DMS153 treated with DMSO at 0.1 percent for 48 hours (cell line): ENCODE measurements at regions not wholly inside any gene's neighbourhood (a gene's known extent, or its start where the extent isn't known, plus 50 kb on each side); places are given as distances from the start of the nearest gene placed in this dataset.

ENCODE experiments used
- DNase-seq: peaks from one replicate; lab custom pipeline; 2025; ENCODE audit not compliant: unreplicated experiment; lab: John Stamatoyannopoulos, UW

- no peak for DNase-seq
These were observed 158.5 kb upstream of the SHISA6 start for GRCh38 chr17:11082559-11082958.

DNA sequence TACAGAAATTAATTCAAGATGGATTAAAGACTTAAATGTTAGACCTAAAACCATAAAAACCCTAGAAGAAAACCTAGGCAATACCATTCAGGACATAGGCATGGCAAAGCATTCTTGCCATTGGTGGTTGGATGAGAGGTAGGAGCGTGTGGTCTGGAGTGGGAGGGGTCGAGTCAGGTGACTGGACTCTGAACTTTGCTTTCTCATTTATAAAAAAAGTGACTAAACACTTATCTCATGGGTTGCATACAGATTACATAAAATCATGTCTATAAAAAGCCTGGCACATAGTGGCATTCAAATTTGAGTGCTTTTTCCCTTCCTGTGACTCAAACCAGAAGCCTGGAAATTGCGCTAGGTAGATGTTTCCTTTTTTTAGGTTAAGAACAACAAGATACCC, 159.7 kb upstream of the SHISA6 start:
- DNase-seq: no peak

GRCh38 chr17:11077673-11078072, 163.3 kb upstream of the SHISA6 start:
- no peak for DNase-seq

GRCh38 chr17:11074451-11074850, 166.6 kb upstream of the SHISA6 start:
- no peak for DNase-seq

DNA sequence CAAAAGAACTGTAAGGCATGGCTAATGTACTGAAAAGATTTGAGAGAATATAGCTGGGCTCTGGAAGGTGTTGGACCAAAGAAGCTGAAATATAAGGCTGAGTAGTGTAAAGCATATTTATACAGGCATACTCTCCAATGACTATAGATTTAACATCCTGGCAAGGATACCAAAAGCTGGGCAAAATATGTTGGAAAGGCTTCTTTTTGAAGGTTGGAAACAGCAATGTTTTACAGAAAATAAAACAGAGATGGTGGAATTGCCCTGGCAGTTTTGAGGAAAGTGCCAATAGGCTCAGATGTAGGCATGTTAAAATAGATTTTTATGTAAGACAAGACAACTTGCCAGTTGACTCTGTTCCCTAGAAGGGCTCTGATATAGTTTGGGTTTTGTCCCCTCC, 184.1 kb upstream of the SHISA6 start:
- DNase-seq: no peak

DNA sequence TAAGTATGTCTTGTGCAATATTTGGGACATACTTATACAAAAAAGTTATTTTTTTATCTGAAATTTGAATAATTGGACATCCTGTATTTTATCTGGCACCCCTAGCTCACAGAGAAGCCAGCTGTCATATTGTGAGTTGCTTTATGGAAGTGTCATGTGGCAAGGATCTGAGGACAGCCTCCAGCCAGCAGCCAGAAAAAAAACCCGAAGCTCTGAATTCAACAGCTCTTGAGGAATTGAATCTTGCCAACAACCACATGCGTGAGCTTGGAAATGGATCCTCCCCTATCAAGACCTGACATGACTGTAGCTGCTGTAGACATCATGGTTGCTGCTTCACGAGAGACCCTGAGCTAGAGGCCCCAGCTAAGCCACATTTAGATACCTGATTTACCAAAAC, 187.2 kb upstream of the SHISA6 start:
- no peak for DNase-seq

- DNase-seq: no peak
These were observed 191.5 kb upstream of the SHISA6 start for GRCh38 chr17:11049539-11049938.

DNA sequence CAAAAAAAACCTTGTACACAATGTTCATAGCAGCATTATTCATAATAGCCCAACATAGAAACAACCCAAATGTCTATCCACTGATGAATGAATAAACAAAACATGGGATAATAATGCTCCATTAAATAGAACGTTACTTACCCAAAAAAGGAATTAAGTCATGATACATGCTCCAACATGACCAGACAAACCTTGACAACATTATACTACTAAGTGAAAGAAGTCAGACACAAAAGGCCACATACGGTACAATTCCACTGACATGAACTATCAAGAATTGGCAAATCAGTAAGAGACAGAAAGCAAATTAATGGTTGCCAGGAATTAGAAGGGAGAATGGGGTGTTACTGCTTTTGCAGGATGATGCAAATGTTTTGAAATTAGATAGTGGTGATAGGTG, 193.8 kb upstream of the SHISA6 start:
- no peak for DNase-seq

DNA sequence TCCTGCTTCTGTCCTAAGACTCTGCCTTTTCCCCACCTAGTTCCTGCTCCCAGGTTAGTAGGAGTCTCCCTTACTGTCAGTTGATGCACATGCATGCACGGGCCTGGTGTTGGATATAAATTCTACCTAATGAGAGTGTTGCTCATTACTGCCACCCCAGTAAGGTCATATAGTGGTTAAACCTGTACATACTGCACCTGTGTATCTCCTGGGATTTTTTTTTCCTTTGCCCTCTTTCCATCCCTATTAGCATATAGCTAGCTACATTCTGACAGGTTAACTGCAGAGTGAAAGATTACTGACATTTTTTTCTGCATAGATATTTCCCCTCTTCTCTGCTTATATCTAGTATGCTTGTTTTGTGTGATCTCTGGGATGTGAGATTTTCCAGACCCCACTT, 201.5 kb upstream of the PIRT start:
- DNase-seq: no peak

DNA sequence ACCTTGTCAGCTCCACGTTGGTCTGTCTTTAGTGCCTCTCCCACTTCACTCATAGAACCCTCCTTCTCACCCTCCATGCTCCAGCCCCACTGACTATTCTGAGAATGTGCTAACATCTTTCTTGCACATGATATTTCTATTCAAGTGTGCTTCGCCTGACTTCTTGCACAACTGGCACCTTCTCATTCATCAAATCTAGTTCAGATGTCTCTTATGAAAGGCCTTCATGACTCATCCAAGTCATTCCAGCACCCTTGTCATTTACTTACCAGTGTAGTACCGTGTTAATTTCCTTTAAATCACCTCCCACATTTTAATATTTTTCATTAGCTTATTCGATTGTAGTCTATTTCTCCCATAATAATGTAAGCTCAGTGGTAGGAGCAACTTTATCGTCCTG, 197.8 kb upstream of the PIRT start:
- DNase-seq: no peak

- no peak for DNase-seq
These were observed 193.9 kb upstream of the PIRT start for GRCh38 chr17:11031787-11032186.

GRCh38 chr17:11029791-11030190, 191.9 kb upstream of the PIRT start:
- no peak for DNase-seq

DNA sequence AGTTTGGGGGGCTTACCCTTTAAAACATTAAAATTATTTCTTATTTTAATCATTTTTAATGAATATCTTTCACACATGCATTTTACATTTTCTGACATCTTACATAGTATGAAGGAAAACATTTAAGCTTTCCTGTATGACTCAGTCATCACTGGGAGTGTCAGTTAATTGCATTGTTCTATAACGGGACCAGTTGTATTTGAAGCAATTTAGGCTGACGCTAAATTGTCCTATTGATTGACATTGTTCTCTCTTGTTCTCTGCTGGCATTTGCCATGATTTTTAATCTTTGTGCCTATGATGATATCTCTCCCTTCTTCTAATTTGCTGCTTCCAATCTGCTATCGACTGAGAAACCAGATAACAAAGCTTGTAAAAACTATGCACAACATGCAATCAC, 190.5 kb upstream of the PIRT start:
- DNase-seq: no peak

DNA sequence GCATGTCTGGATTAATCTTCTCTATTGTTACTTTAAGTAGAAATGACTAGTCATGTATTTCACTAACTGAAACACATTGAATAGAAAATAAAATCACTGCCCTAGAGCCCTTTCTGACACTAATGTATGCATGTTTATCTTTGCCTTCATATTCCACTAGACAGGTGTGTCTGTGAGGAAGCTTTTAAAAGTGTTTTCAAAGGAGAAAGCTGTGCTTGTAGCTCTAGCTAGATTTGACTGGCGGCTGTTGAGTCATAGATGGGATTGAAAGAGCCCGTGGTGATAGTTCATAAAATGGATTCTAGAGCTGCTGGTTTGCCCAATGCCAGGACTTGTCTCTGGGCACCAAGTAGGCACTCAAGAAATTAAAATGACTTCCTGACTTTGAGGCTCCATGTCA, 189.0 kb upstream of the PIRT start:
- no peak for DNase-seq

DNA sequence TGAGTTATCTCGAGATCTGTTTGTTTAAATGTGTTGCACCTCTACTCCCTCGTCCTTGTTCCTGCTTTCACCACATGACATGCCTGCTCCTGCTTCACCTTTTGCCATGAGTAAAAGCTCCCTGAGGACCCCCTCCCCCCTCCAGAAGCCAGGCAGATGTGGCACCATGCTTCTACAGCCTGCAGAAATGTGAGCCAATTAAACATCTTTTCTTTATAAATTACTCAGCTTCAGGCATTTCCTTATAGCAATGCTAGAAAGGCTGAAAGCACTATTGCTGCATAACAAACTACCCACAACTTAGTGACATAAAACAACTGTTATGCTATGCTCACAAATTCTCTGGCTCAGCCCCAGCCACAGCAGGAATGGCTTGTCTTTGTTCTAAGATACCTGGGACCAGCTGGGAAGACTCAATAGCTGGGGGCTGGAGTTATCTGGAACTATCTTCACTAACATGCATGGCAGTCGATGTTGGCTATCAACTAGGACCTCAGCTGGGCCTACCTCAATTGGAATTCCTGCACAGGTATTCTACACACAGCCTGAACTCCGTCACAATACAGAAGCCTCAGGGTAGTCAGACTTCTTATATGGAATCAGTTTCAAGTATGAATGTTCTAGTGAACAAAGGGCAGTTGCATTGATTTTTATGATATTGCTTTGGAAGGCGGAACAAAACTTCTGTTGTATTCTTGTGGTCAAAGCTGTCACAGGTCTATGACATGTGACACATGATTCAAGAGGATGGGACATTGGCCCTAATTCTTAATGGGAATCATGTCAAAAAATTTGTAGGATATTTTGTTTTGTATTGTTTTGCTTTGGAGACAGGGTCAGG, 186.0 kb upstream of the PIRT start:
- DNase-seq: no peak

DNA sequence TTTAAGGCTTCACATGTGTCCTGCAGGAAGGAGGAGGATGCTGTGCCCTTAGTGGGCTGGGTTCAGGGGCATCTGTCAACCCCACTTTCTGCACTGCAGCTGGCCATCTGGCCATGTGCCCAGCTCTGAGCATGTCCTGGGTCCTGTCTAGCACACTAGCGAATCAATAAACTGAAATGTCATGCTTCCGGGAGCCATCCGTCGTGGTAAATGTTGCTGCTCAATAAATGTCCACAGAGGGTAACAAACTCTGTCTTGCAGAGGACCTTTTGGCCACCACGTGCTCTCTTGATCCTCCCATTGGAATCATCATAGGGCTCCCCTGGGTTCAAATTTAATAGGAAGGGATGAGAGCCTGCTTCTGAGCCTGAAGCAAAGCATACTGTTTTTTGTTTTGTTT, 168.6 kb upstream of the PIRT start:
- no peak for DNase-seq

DNA sequence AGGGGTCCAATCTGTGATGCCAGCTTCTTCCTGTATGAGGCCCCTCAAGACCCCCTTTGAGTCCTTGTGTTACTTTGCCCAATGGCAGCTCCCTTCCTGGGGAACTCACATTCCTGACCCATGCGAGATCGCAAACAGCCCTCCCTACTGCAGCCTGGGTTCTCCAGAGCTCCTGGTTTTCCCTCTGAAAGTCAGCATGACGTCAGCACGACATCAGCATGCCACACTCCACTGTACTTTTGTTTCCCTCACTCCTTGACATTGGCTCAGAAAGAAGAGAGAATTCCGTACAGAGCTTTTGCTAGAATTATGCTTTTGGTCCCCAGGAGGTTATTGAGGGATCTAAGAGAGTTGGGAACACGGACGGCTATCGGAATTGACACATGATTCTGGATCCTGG, 168.1 kb upstream of the PIRT start:
- DNase-seq: no peak

GRCh38 chr17:11002417-11002816, 164.5 kb upstream of the PIRT start:
- no peak for DNase-seq

DNA sequence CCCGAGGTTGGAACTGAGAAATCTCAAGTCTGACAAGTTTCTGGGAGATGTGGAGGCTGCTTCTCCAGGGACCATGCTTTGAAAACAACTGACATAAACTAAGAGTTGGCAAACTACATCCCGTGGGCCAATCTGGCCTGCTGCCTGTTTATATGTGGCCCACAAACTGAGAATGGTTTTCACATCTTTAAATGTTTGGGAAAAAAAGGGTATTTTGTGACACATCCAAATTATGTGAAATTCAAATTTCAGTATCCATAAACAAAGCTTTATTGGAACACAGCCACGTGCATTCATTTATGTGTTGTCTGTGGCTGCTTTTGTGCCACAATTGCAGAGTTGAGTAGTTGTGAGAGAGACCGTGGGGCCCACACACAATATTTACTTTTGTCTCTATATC, 163.8 kb upstream of the PIRT start:
- DNase-seq: no peak

- DNase-seq: no peak
These were observed 161.6 kb upstream of the PIRT start for GRCh38 chr17:10999484-10999883.

DNA sequence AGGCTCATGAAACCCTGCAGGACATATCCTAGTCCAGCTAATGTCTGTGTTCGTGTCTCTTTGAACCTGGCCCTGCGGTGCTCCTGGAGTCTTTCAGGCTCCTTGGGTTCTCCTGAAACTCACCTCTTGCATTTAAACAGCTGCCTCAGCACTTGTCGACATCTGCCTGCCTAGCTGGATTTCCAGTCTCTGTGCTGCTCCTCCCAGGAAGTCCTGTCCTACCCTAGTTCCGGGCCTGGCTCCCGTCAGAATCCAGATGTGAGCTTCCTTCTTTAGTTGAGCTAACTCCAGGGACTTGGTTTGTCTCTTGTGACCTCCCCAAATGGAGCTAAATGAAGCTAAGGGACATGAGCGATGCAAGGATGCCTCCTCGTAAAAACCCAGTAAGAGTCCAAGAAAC, 155.2 kb upstream of the PIRT start:
- no peak for DNase-seq

GRCh38 chr17:10992106-10992880, 154.4 kb upstream of the PIRT start:
- no peak for DNase-seq

DNA sequence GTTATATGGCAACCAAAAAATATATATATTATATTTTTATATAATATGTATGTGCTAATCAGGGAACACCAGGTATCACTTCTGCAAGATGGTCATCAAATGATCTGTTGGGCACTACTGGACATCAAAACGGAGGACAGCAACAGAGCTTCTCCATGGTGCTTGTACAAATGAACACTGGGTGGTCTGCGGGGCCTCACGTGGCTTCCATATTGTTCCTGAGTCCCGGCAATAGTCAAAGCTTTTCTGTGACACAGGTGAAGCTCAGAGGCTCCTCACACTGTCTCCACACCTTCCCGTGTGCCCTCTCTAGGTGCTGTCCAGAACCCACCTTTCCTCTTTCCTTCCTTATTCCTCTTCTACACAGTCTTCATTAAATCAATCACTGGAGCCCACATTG, 149.9 kb upstream of the PIRT start:
- DNase-seq: no peak
